Cardiac fibroblast (primary cell): ENCODE measurements at regions not wholly inside any gene's neighbourhood (a gene's known extent, or its start where the extent isn't known, plus 50 kb on each side); places are given as distances from the start of the nearest gene placed in this dataset.
"Not testable (repeated sequence)": the region's sequence is repeated elsewhere in the genome, so short reads cannot be mapped to it uniquely, and the experiment has no call there.

Source experiments
- DNase-seq, 2 donors: peaks; one replicate each; pipeline versions ENCODE4 v3.0.0 to v3.0.0-alpha.2; 2010; ENCODE audit warnings: low read depth in 2 of 2
- H3K4me3 ChIP-seq, 2 donors: replicated peaks in 1 of 2; 1 replicate in 1 of 2; 2 replicates in 1 of 2; pipeline ENCODE4 v1.5.1; 2011; ENCODE audit warnings: low read depth in 2 of 2, low read length in 2 of 2, mild to moderate bottlenecking in 2 of 2, moderate library complexity in 1 of 2
- TF ChIP-seq, protein P1 (sequence below): IDR thresholded peaks from one replicate; pipeline ENCODE4 v1.5.1; 2011; ENCODE audit warnings: low read depth, mild to moderate bottlenecking, low read length, inconsistent platforms

DNA sequence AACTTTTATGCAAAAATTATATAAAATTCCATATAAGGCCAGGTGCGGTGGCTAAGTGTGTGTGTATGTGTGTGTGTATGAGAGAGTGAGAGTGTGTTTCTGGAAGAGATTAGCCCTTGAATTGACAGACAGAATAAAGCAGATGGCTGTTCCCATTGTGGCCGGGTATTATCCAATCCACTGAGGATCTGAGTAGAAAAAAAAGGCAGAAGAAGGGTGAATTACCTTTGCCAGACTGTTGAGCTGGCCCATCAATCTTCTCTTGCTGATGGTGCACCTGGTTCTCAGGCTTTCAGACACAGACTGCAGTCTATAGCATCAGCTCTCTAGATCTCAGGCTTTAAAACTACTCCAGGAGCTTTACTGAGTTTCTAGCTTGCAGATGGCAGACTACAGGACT, 92.2 kb upstream of the SLIT2 start:
- DNase-seq, result no peak
- TF ChIP-seq, protein P1, sequence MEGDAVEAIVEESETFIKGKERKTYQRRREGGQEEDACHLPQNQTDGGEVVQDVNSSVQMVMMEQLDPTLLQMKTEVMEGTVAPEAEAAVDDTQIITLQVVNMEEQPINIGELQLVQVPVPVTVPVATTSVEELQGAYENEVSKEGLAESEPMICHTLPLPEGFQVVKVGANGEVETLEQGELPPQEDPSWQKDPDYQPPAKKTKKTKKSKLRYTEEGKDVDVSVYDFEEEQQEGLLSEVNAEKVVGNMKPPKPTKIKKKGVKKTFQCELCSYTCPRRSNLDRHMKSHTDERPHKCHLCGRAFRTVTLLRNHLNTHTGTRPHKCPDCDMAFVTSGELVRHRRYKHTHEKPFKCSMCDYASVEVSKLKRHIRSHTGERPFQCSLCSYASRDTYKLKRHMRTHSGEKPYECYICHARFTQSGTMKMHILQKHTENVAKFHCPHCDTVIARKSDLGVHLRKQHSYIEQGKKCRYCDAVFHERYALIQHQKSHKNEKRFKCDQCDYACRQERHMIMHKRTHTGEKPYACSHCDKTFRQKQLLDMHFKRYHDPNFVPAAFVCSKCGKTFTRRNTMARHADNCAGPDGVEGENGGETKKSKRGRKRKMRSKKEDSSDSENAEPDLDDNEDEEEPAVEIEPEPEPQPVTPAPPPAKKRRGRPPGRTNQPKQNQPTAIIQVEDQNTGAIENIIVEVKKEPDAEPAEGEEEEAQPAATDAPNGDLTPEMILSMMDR, result no peak
- H3K4me3 ChIP-seq, result no peak overlapping the region

DNA sequence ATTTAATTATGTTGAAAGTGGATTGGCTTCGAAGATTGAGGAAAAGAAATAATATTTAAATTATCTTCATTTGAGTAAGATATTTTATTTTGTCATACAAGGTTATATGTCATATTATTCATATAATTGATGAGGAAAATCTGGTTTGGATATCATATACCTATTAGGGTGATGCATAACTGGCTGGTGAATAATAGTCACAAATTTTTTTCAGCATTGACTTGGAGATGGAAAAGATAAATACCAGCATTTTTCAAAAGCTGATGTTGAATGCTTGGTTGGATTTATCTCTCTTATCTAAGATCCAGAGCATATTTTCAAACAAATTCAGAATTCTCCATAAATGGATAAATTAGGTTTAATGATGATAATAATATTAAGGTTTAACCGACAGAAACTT, 93.5 kb upstream of the SLIT2 start:
- TF ChIP-seq, protein P1, result no peak
- no peak overlapping the region for H3K4me3 ChIP-seq

DNA sequence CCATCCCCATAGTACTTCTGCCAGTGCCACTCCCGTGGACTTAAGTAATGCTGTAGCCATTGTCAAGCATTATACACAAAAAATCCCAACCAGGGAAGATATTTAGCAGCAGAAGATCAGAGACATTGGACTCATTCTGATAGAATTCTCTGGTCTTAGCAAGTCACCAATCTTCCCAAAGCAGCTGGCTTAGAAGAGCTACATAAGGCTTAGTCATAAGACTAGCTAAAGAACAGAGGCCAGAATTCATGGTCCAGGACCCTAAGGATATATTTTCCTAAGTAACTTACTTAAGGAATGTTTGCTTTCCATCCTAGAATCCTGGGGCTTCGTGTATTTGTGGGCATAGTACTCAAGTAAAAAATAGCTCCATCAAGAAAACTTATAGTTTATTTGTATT, 100.3 kb upstream of the SLIT2 start:
- TF ChIP-seq, protein P1, result no peak
- H3K4me3 ChIP-seq, result no peak overlapping the region
- DNase-seq, result peak in 1 of 2 donors; percentile 6

More for the DNA sequence above, 93.5 kb upstream of the SLIT2 start:
- DNase-seq, result no peak

DNA sequence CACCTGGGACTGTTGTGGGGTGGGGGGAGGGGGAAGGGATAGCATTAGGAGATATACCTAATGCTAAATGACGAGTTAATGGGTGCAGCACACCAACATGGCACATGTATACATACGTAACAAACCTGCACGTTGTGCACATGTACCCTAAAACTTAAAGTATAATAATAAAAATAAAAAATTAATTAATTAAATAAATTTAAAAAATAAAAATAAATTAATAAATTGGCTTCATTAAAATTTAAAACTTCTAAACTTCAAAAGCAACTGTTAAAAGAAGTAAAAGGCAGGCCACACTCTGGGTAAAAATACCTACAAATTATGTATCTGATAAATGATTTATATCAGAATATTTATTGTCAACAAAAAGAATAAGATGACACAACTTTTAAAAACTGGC, 102.6 kb upstream of the SLIT2 start:
- DNase-seq, H3K4me3 ChIP-seq: not testable (repeated sequence)

DNA sequence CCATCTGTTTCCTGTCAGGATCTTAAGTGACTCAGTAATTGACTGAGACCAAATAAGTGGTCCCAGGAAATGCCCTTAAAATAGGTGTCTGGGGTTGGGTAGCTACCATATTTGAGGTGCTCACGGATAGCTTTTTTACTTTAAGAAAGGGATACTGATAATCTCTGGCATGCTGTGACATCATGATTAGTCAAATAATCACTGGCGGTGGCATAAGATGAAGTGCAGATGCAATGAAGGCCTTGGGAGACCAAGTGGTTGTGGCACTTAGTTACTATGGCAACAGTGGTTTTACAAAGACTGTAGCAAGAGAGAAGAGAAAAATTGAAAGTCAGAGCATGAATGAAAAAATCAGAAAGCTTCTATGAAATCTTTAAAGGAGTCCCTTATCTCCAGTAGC, 114.5 kb upstream of the SLIT2 start:
- no peak overlapping the region for H3K4me3 ChIP-seq
- DNase-seq, result peak; percentile 26 to 30
- TF ChIP-seq, protein P1, result no peak

DNA sequence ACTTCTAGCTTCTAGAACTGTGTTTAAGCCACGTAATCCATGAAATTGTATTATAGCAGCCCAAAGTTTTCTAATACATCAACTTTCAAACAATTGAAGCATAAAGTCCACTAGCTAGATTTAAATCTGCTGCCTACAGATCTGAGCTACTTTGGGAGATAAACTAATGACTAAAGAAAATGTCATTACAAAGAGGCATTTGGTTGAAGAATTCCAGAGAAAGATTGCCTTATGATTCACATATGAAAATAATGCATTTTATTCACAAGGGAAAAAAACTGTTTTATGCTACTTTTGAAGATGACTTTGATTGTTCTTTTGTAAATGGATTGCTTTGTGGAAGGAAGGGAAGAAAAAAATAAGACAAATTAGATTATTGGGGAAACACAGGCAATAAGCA, 124.1 kb upstream of the SLIT2 start:
- peak in 1 of 2 donors; percentile 59 for DNase-seq
- TF ChIP-seq, protein P1, result no peak
- H3K4me3 ChIP-seq, result no peak overlapping the region

DNA sequence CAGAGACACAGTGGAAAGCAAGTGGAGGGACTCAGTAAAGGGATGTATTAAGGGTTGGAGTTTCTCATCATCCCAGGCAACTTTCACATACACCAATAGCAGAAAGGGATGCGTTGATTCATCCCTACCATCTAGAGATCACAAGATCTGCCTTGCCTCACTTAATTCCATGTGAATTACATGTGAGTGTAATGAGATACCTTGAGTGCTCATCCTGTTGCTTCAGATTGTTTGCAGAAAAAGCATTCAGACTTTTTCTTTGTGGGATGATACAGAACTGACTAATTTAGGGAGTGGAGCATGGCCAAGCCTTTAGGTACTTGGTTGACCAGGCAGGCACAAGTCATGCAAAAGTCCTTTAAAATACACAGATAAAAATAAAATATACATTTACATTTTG, 124.8 kb upstream of the SLIT2 start:
- peak in 1 of 2 donors; percentile 84 for DNase-seq
- H3K4me3 ChIP-seq, result no peak overlapping the region
- TF ChIP-seq, protein P1, result no peak
